Liver (tissue), 8 donors: ENCODE measurements at regions not wholly inside any gene's neighbourhood (a gene's known extent, or its start where the extent isn't known, plus 50 kb on each side); places are given as distances from the start of the nearest gene placed in this dataset.

Source experiments
- DNase-seq: peaks from one replicate; pipeline ENCODE4 v3.0.0-alpha.2; 2017; ENCODE audit warnings: low spot score
- H3K27ac ChIP-seq, 2 donors: one replicate each; pipeline ENCODE4 v1.7.0; 2013; ENCODE audit warnings: inconsistent platforms in 2 of 2, low read length in 2 of 2, control low read depth in 1 of 2, low read depth in 1 of 2, mild to moderate bottlenecking in 1 of 2
- H3K27me3 ChIP-seq, 4 donors: one replicate each; pipeline versions ENCODE4 v1.6.1 to v1.7.0; 2013; ENCODE audit warnings: low read length in 3 of 4, inconsistent platforms in 1 of 4, mild to moderate bottlenecking in 1 of 4, moderate library complexity in 1 of 4; ENCODE audit not compliant: control insufficient read depth in 4 of 4, insufficient read depth in 4 of 4
- H3K36me3 ChIP-seq, 4 donors: one replicate each; pipeline versions ENCODE4 v1.6.1 to v1.7.0; 2013; ENCODE audit warnings: low read length in 3 of 4, mild to moderate bottlenecking in 3 of 4, low read depth in 1 of 4, moderate library complexity in 1 of 4; ENCODE audit not compliant: control insufficient read depth in 4 of 4, insufficient read depth in 3 of 4
- H3K4me1 ChIP-seq, 4 donors: one replicate each; pipeline versions ENCODE4 v1.6.1 to v1.7.0; 2013; ENCODE audit warnings: low read length in 3 of 4, mild to moderate bottlenecking in 3 of 4, moderate library complexity in 1 of 4; ENCODE audit not compliant: control insufficient read depth in 4 of 4, insufficient read depth in 4 of 4
- H3K4me3 ChIP-seq, 3 donors: one replicate each; pipeline versions ENCODE4 v1.6.1 to v1.7.0; 2013; ENCODE audit warnings: low read length in 3 of 3, control low read depth in 1 of 3, low read depth in 1 of 3, mild to moderate bottlenecking in 1 of 3
- H3K9ac ChIP-seq, 2 donors: one replicate each; pipeline ENCODE4 v1.7.0; 2013; ENCODE audit warnings: low read length in 2 of 2, mild to moderate bottlenecking in 2 of 2, moderate library complexity in 2 of 2, control low read depth in 1 of 2, low read depth in 1 of 2
- H3K9me3 ChIP-seq, 4 donors: one replicate each; pipeline versions ENCODE4 v1.6.1 to v1.7.0; 2013; ENCODE audit warnings: low read length in 3 of 4; ENCODE audit not compliant: control insufficient read depth in 4 of 4
- EGR1 ChIP-seq, 2 donors: IDR thresholded peaks; 2 replicates each; pipeline ENCODE4 v1.6.1; 2016 to 2018; ENCODE audit warnings: antibody characterized with exemption in 2 of 2, low read depth in 2 of 2
- FOXA1 ChIP-seq: IDR thresholded peaks from 2 replicates; pipeline ENCODE4 v1.6.1; 2016; ENCODE audit warnings: antibody characterized with exemption
- FOXA2 ChIP-seq: IDR thresholded peaks from 2 replicates; pipeline ENCODE4 v1.6.1; 2016; ENCODE audit warnings: antibody characterized with exemption
- GABPA ChIP-seq, 2 donors: IDR thresholded peaks in 1 of 2; conservative IDR thresholded peaks in 1 of 2; 2 replicates each; pipeline ENCODE4 v1.6.1; 2016; ENCODE audit warnings: antibody characterized with exemption in 2 of 2, mild to moderate bottlenecking in 1 of 2, moderate library complexity in 1 of 2
- HNF4G ChIP-seq: IDR thresholded peaks from 2 replicates; pipeline ENCODE4 v1.6.1; 2016; ENCODE audit warnings: antibody characterized with exemption
- RAD21 ChIP-seq, 2 donors: IDR thresholded peaks; 2 replicates each; pipeline ENCODE4 v1.6.1; 2016; ENCODE audit warnings: antibody characterized with exemption in 2 of 2, mild to moderate bottlenecking in 2 of 2
- RXRA ChIP-seq, 2 donors: IDR thresholded peaks; 2 replicates each; pipeline ENCODE4 v1.6.1; 2017 to 2018; ENCODE audit warnings: antibody characterized with exemption in 2 of 2, mild to moderate bottlenecking in 1 of 2
- SP1 ChIP-seq: IDR thresholded peaks from 2 replicates; pipeline ENCODE4 v1.6.1; 2018; ENCODE audit warnings: antibody characterized with exemption, mild to moderate bottlenecking
- TAF1 ChIP-seq: conservative IDR thresholded peaks from 2 replicates; pipeline ENCODE4 v1.6.1; 2016; ENCODE audit warnings: antibody characterized with exemption, mild to moderate bottlenecking
- YY1 ChIP-seq: IDR thresholded peaks from 2 replicates; pipeline ENCODE4 v1.6.1; 2016; ENCODE audit warnings: antibody characterized with exemption, mild to moderate bottlenecking
- ZBTB33 ChIP-seq: IDR thresholded peaks from 2 replicates; pipeline ENCODE4 v1.6.1; 2016; ENCODE audit warnings: antibody characterized with exemption
- WGBS: extraction: QIAGEN DNeasy Blood & Tissue Kit; methylation state at CpG from one replicate; pipeline ENCODE4 v1.1.7; 2013; 5-methylcytosine and 5-hydroxymethylcytosine counted together
- TF ChIP-seq, protein P1 (sequence below): fragments of 150-350 bp; IDR thresholded peaks from 2 replicates; pipeline ENCODE4 v1.5.1; 2017; ENCODE audit warnings: improper control_type of control experiment, low read depth, low read length; ENCODE audit not compliant: missing input control
- donor health status: healthy.
- donor health status: healthy.
- donor health status: healthy.
- donor health status: healthy.
- donor health status: healthy.

GRCh38 chr1:191453487-191453886, 704.8 kb upstream of the RGS18 start (continued):
- TF ChIP-seq ZBTB33 (no peak), RAD21 (IDR thresholded peaks at IDR 0.05) (no peak)
- TF ChIP-seq, protein P1, sequence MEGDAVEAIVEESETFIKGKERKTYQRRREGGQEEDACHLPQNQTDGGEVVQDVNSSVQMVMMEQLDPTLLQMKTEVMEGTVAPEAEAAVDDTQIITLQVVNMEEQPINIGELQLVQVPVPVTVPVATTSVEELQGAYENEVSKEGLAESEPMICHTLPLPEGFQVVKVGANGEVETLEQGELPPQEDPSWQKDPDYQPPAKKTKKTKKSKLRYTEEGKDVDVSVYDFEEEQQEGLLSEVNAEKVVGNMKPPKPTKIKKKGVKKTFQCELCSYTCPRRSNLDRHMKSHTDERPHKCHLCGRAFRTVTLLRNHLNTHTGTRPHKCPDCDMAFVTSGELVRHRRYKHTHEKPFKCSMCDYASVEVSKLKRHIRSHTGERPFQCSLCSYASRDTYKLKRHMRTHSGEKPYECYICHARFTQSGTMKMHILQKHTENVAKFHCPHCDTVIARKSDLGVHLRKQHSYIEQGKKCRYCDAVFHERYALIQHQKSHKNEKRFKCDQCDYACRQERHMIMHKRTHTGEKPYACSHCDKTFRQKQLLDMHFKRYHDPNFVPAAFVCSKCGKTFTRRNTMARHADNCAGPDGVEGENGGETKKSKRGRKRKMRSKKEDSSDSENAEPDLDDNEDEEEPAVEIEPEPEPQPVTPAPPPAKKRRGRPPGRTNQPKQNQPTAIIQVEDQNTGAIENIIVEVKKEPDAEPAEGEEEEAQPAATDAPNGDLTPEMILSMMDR = no peak

- no peak for DNase-seq
- WGBS = 50% methylated on average over 3 of the region's 3 CpGs
Observed at GRCh38 chr1:191457889-191458288, 700.4 kb upstream of the RGS18 start.

More at GRCh38 chr1:191457889-191458288, 700.4 kb upstream of the RGS18 start:
- H3K27me3 ChIP-seq = no peaks in the 10 kb centered on the region
- no peak overlapping the region for H3K9ac ChIP-seq
- H3K4me3 ChIP-seq = no peak overlapping the region
- no peaks in the 10 kb centered on the region for H3K4me1 ChIP-seq
- TF ChIP-seq RAD21 (IDR thresholded peaks at IDR 0.05) = no peak
- no peak for TF ChIP-seq FOXA2
- TF ChIP-seq RXRA (IDR thresholded peaks at IDR 0.05) = no peak
- TF ChIP-seq YY1 = no peak
- no peak for TF ChIP-seq FOXA1
- no peak for TF ChIP-seq EGR1 (IDR thresholded peaks at IDR 0.05; ENCODE audit: low read depth in 2 of 2)
- no peak for TF ChIP-seq SP1
- TF ChIP-seq, protein P1 = no peak
- TF ChIP-seq GABPA (IDR thresholded peaks at IDR 0.05 in 1 of 2, conservative IDR thresholded peaks at IDR 0.05 in 1 of 2) = no peak
- TF ChIP-seq TAF1 = no peak
- TF ChIP-seq HNF4G = no peak
- no peak for TF ChIP-seq ZBTB33
- no peak overlapping the region for H3K27ac ChIP-seq
- H3K36me3 ChIP-seq = no peaks in the 10 kb centered on the region
- H3K9me3 ChIP-seq = no peaks in the 10 kb centered on the region
